AG04450 (cell line): ENCODE measurements at regions not wholly inside any gene's neighbourhood (a gene's known extent, or its start where the extent isn't known, plus 50 kb on each side); places are given as distances from the start of the nearest gene placed in this dataset.

Source experiments
- CTCF ChIA-PET: fragments of 300-600, 350-600 bp; formaldehyde crosslinking; extraction: SDS; loops from one replicate; lab custom pipeline; 2022; ENCODE audit warnings: antibody characterized with exemption, inconsistent platforms; lab: Charles Lee
- POLR2A ChIA-PET: fragments of 350-600 bp; formaldehyde crosslinking; extraction: SDS; loops from one replicate; lab custom pipeline; 2021; ENCODE audit warnings: antibody characterized with exemption, inconsistent platforms; lab: Yijun Ruan, JAX
- DNase-seq: peaks from one replicate; pipeline ENCODE4 v3.0.0-alpha.2; 2011; ENCODE audit warnings: low read depth, low spot score
- H3K27ac ChIP-seq: one replicate; pipeline ENCODE4 v1.5.1; 2012; ENCODE audit warnings: low read depth, low read length, control low read depth
- H3K27me3 ChIP-seq: one replicate; pipeline ENCODE4 v1.6.0; 2012; ENCODE audit warnings: low read length; ENCODE audit not compliant: control insufficient read depth, insufficient read depth
- H3K4me3 ChIP-seq: 2 replicates; pipeline ENCODE4 v1.5.1; 2011; ENCODE audit warnings: mild to moderate bottlenecking, low read depth, low read length, control low read depth
- H3K9me3 ChIP-seq: 2 replicates; pipeline ENCODE4 v1.5.1; 2012; ENCODE audit warnings: low read length; ENCODE audit not compliant: control insufficient read depth, insufficient read depth
- TF ChIP-seq, protein P1 (sequence below): IDR thresholded peaks from 2 replicates; pipeline ENCODE4 v1.5.1; 2011; ENCODE audit warnings: low read depth, low read length, control low read depth, inconsistent platforms

DNA sequence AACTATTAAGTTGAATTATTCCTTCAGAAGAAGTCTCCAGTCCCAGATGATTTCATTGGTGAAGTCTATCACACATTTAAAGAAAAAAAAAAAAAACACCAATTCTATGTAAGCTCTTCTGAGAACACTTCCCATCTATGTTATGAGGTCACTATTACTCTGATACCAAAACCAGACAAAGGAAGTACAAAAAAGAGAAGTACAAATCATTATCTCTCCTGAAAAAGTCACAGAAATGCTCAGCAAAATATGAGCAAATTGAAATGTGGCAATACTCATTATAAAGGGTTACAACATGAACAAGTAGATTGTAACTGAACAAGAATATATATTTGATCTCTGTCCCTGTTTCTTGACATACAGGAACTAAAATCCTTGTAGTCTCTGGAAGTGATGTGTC is 280.4 kb downstream of the TLE1 start:
- TF ChIP-seq, protein P1, sequence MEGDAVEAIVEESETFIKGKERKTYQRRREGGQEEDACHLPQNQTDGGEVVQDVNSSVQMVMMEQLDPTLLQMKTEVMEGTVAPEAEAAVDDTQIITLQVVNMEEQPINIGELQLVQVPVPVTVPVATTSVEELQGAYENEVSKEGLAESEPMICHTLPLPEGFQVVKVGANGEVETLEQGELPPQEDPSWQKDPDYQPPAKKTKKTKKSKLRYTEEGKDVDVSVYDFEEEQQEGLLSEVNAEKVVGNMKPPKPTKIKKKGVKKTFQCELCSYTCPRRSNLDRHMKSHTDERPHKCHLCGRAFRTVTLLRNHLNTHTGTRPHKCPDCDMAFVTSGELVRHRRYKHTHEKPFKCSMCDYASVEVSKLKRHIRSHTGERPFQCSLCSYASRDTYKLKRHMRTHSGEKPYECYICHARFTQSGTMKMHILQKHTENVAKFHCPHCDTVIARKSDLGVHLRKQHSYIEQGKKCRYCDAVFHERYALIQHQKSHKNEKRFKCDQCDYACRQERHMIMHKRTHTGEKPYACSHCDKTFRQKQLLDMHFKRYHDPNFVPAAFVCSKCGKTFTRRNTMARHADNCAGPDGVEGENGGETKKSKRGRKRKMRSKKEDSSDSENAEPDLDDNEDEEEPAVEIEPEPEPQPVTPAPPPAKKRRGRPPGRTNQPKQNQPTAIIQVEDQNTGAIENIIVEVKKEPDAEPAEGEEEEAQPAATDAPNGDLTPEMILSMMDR: no peak
- DNase-seq: no peak
- Histone ChIP-seq H3K9me3 (no peaks in the 10 kb centered on the region), H3K27ac (no peak overlapping the region), H3K27me3 (no peaks in the 10 kb centered on the region), H3K4me3 (no peak overlapping the region)
- ChIA-PET CTCF (no interaction called here), POLR2A (no interaction called here)

DNA sequence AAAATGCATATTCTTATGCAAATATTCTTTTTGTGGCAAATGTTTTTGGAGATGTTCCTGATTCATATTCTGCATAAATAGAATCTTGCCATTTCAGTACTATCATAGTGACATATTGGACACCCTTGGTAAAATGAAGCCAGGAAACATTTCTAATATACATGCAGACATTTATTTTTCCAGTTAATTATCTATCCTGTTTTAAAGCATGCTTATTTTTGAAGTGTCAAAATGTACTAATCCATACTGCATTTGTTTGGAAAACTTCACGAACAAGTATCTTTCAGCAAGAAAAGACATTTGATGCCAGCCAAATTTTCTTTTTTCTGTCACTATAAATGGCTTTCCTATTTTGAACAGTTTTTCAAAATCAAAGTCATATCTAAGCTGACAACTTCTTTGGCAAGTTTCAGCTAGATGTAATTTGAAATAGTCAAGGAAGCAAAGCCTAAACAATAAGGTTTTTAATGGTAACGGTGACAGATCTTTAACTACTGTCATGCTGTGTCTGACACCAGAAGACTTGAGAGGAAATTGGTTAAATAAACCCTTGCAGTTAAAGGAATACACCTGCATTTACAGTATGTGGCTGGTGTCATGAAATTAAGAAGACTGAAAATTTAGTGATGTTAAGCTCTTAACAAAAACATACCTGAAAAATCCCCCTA is 284.3 kb downstream of the TLE1 start:
- Histone ChIP-seq H3K27me3 (no peaks in the 10 kb centered on the region), H3K4me3 (no peak overlapping the region), H3K9me3 (no peaks in the 10 kb centered on the region), H3K27ac (no peak overlapping the region)
- no peak for DNase-seq
- TF ChIP-seq, protein P1: no peak
- ChIA-PET POLR2A (no interaction called here), CTCF (interaction anchor here (0.6 kb wide), 1 partner anchor 34 kb away, joined by 3 read pairs; no protein-coding TSS in a partner anchor)

DNA sequence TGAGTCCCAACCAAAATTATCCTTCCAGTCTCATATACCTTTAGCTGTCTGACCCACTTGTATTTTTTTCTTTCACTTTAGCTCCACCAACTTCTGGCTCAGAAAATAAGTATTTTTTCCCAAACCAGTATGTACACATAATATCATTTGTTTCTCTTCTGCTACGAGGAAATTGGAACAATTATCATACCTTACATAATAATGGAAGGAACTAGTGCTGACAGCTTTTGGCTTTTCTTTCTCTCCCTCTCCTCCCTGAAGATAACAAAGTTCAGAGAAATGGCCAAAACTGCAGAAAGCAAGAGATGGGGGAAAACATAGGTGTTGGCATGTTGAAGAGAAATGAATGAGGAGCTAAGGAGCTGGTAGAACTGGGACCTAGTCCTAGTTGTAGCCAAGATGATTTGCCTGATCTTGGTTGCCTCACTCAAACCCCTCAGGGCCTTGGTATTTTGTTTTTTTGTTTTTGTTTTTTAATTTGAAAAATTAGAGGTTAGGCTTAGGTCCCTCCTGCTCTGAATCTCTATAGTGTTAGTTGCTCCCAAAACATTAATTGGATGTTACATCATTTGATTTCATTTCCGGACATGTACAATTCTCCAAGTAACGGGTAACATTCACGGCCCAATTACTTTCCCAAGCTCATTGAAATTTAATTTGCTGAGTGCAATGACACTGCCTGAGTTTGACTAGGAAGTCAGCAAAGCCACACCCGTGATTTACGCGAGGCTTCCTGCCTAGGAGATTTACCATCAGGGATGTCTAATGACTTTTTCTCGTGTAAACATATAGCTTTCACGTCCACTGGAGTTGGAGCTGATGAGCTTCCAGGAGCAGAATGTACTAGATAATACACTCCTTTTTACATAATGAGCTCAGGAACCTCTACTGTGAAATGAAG is 291.6 kb downstream of the TLE1 start:
- no peak overlapping the region for H3K27ac ChIP-seq
- ChIA-PET POLR2A (no interaction called here), CTCF (interaction anchor here (0.6 kb wide), 1 partner anchor 19 kb away, joined by 3 read pairs; no protein-coding TSS in a partner anchor)
- DNase-seq: no peak
- no peaks in the 10 kb centered on the region for H3K9me3 ChIP-seq
- H3K27me3 ChIP-seq: no peaks in the 10 kb centered on the region
- no peak overlapping the region for H3K4me3 ChIP-seq
- TF ChIP-seq, protein P1: no peak

DNA sequence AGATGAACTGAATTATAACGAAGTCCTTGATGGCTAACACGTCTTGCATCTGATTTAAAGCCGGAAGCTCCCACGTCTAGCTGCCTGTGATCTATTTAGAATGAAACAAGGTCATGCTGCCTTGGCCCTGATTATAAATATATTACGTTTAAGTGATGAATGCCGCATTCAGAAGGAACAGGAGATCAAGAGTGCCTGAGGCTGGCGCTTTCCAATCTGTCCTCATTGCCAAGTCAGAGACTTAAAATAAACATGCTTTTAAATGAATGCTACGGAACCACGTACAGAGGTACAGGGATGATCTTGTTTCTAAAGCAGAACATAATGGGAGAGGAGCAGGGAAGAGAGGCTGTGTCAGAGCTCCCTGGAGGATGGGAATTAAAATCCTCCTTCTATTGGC is 292.8 kb downstream of the TLE1 start:
- ChIA-PET CTCF (no interaction called here), POLR2A (no interaction called here)
- Histone ChIP-seq H3K4me3 (no peak overlapping the region), H3K9me3 (no peaks in the 10 kb centered on the region), H3K27me3 (no peaks in the 10 kb centered on the region), H3K27ac (no peak overlapping the region)
- TF ChIP-seq, protein P1: no peak
- DNase-seq: no peak

DNA sequence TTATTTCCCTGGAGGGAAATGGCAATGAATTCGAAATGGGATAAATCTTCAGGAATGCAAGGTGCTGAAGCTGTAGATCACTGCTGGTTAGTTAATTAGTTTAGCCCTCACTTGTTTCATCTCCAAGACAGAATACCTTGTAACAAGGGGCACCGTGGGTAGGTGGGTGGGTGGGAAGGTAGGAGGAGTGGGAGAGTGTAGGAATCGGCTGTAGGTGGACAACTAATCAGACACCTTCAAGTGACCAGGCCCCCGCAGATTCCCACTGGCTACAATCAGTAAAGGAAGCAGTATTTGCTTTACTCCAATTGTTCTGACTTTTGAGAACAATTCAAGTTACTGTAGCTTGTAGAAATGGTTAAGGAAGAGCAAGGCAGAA is 293.7 kb downstream of the TLE1 start:
- DNase-seq: no peak
- TF ChIP-seq, protein P1: no peak
- CTCF ChIA-PET: no interaction called here

More for the DNA sequence above, 293.7 kb downstream of the TLE1 start:
- Histone ChIP-seq H3K27me3 (no peaks in the 10 kb centered on the region), H3K27ac (no peak overlapping the region), H3K9me3 (no peaks in the 10 kb centered on the region), H3K4me3 (no peak overlapping the region)
- POLR2A ChIA-PET: interaction anchor here (0.6 kb wide), 1 partner anchor 458 kb away, joined by 4 read pairs; no protein-coding TSS in a partner anchor
